Osteocyte (in vitro differentiated cells): ENCODE measurements at regions not wholly inside any gene's neighbourhood (a gene's known extent, or its start where the extent isn't known, plus 50 kb on each side); places are given as distances from the start of the nearest gene placed in this dataset.

Experiments used
- DNase-seq: peaks from one replicate; pipeline ENCODE4 v3.0.0; 2021; ENCODE audit warnings: mixed read lengths; ENCODE audit not compliant: unreplicated experiment; ENCODE audit errors: extremely low spot score
- H3K27ac Mint-ChIP-seq: one replicate; pipeline ENCODE4 v1.8.0; 2021; ENCODE audit warnings: mild to moderate bottlenecking, mixed read lengths; ENCODE audit not compliant: unreplicated experiment
- H3K27me3 Mint-ChIP-seq: one replicate; pipeline ENCODE4 v1.8.0; 2021; ENCODE audit warnings: mixed read lengths; ENCODE audit not compliant: unreplicated experiment
- H3K36me3 Mint-ChIP-seq: one replicate; pipeline ENCODE4 v1.8.0; 2021; ENCODE audit warnings: mixed read lengths; ENCODE audit not compliant: unreplicated experiment
- H3K4me1 Mint-ChIP-seq: one replicate; pipeline ENCODE4 v1.8.0; 2021; ENCODE audit warnings: mixed read lengths; ENCODE audit not compliant: unreplicated experiment
- H3K4me3 Mint-ChIP-seq: one replicate; pipeline ENCODE4 v1.8.0; 2021; ENCODE audit warnings: mild to moderate bottlenecking, moderate library complexity, mixed read lengths; ENCODE audit not compliant: unreplicated experiment
- H3K9me3 Mint-ChIP-seq: one replicate; pipeline ENCODE4 v1.8.0; 2021; ENCODE audit warnings: mixed read lengths; ENCODE audit not compliant: unreplicated experiment
- CTCF ChIP-seq: fragments of 200-600 bp; sonication (generic); IDR thresholded peaks from 2 replicates; pipeline ENCODE4 v1.5.0; 2021; ENCODE audit warnings: antibody characterized with exemption, mild to moderate bottlenecking, moderate library complexity

DNA sequence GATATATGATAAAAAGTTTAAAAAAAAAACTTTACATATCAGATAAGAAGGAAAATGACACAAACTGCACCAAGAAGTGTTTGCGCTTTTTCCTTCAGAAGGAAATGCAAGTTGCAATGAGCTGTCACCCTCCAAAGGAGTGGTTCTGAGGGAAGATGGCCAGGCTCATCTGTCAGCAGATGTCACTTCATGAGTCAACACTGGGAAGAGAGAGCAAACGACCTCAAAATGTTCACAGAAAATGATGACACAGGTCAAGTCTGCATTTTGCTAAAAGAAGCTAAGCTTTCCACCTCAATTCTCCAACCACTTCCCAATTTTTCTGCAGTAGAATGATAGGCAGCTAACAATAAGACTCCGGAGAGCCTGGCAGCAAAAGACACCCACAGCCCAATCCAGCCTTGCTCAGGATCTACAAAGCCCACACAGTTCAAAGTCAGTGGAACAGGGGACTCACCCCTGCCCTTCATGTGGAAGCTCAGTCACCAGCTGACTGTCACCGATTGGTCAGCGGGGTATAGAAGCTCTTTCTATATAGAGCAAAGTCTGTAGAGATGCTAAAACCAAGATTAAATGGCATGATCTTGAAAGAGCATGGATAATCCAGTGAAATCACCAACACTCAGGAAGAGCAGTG is 155.1 kb upstream of the NEBL start:
- DNase-seq, result no peak
- no peak for TF ChIP-seq CTCF
- no peak overlapping the region for H3K27ac Mint-ChIP-seq
- H3K4me1 Mint-ChIP-seq, result no peaks in the 10 kb centered on the region
- peaks cover 46% of the 10 kb centered on the region for H3K27me3 Mint-ChIP-seq
- H3K4me3 Mint-ChIP-seq, result no peak overlapping the region
- H3K36me3 Mint-ChIP-seq, result no peaks in the 10 kb centered on the region
- peaks cover 7% of the 10 kb centered on the region for H3K9me3 Mint-ChIP-seq

DNA sequence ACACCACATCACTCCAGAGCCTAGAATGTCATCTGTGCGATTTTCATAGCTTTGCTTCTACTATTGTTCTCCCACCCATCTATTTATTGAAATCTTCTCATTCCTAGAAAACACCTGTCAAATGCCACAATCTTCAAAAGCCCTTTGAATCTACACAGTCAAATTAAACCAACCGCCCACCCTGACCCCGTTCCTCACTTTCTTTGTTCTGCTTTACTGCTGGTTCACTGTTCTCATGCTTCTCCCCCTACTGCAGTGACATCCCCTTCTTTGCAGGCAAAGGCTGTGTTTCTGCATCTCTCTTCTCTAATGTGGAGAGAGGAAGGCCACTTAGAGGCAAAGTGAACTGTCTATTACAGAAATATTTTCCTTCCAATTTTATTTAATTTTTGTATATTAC is 152.4 kb upstream of the NEBL start:
- H3K9me3 Mint-ChIP-seq, result peaks cover 7% of the 10 kb centered on the region
- H3K36me3 Mint-ChIP-seq, result no peaks in the 10 kb centered on the region
- no peak for DNase-seq
- H3K4me3 Mint-ChIP-seq, result no peak overlapping the region
- no peak for TF ChIP-seq CTCF
- H3K27ac Mint-ChIP-seq, result no peak overlapping the region
- peaks cover 32% of the 10 kb centered on the region for H3K27me3 Mint-ChIP-seq
- no peaks in the 10 kb centered on the region for H3K4me1 Mint-ChIP-seq

- Mint-ChIP-seq H3K9me3 (peaks cover 7% of the 10 kb centered on the region), H3K27me3 (peaks cover 33% of the 10 kb centered on the region), H3K4me1 (no peaks in the 10 kb centered on the region), H3K27ac (no peak overlapping the region), H3K4me3 (no peak overlapping the region), H3K36me3 (no peaks in the 10 kb centered on the region)
- no peak for TF ChIP-seq CTCF
- no peak for DNase-seq
These were observed 151.0 kb upstream of the NEBL start for GRCh38 chr10:21048068-21048467.

DNA sequence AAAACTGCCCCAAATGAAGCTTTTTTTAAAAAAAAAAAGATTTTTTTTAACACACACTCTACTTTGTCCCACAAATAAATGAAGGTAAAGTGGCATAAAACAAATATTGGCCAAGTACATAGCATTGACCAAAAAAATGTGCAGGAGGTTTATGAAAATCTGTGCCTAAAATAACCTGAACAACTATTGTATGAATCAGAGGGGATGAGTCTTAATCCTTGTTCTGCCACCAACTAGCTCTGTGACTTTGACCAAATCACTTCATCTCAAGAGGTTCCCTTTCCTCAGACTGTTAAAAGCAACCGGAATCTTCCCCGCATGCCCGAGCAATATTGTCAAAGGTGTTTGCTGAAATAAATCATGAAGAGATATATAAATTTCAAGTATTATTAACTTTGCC is 150.4 kb upstream of the NEBL start:
- H3K9me3 Mint-ChIP-seq, result peaks cover 7% of the 10 kb centered on the region
- H3K4me3 Mint-ChIP-seq, result no peak overlapping the region
- no peak for DNase-seq
- H3K27ac Mint-ChIP-seq, result no peak overlapping the region
- H3K4me1 Mint-ChIP-seq, result no peaks in the 10 kb centered on the region
- no peak for TF ChIP-seq CTCF
- H3K36me3 Mint-ChIP-seq, result no peaks in the 10 kb centered on the region
- peaks cover 34% of the 10 kb centered on the region for H3K27me3 Mint-ChIP-seq

- peaks cover 7% of the 10 kb centered on the region for H3K9me3 Mint-ChIP-seq
- H3K27me3 Mint-ChIP-seq, result peaks cover 32% of the 10 kb centered on the region
- no peak for TF ChIP-seq CTCF
- DNase-seq, result no peak
- no peaks in the 10 kb centered on the region for H3K36me3 Mint-ChIP-seq
- no peaks in the 10 kb centered on the region for H3K4me1 Mint-ChIP-seq
- H3K4me3 Mint-ChIP-seq, result no peak overlapping the region
- no peak overlapping the region for H3K27ac Mint-ChIP-seq
These were observed 150.0 kb upstream of the NEBL start for GRCh38 chr10:21047096-21047495.
